Neural progenitor cell (in vitro differentiated cells): ENCODE measurements at regions not wholly inside any gene's neighbourhood (a gene's known extent, or its start where the extent isn't known, plus 50 kb on each side); places are given as distances from the start of the nearest gene placed in this dataset.

Experiments
- EZH2 ChIP-seq: fragments of 200-600 bp; sonication (generic); IDR thresholded peaks from 2 replicates; pipeline ENCODE4 v1.6.1; 2017; ENCODE audit warnings: antibody characterized with exemption, mild to moderate bottlenecking, moderate library complexity
- EZH2phosphoT487 ChIP-seq: fragments of 200-600 bp; sonication (generic); IDR thresholded peaks from 2 replicates; pipeline ENCODE4 v1.6.1; 2017; ENCODE audit warnings: antibody characterized with exemption
- TF ChIP-seq, protein P1 (sequence below): fragments of 200-600 bp; sonication (generic); IDR thresholded peaks from 2 replicates; pipeline ENCODE4 v1.5.1; 2017; ENCODE audit warnings: antibody characterized with exemption, mild to moderate bottlenecking

DNA sequence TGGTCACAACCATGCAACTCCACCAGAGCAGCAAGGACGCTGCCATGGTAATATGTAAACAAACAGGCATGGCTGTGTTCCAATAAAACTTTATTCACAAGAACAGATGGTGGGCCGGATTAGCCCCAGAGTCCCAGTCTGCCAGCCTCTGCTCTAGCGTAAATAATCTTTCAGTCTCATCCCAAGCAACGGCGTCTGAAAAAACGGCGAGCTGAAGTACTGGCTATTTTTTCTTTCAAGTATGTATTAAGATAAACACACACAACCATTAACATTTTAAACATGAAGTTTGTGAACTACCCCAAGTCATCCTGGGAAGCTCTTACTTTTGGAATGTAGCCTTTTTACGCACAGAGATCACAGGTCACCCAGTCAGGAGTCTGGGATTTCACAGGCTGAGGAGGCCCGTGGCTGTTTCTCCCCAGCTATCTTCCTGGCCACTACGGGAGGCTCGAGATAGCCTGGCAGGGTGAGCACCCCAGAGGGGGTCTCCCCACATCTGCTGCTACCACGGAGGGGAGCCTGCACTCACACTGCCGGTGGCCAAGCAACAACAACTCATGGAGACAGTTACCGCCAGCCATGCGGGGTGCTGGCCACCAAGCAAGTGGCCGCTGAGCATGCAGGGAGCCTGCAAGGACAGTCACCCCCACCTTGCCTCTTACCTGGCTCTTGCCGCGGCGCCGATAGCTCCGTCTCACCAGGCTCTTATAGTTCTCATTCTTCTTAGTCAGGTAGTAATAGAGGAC, 124.6 kb downstream of the RFLNA start:
- TF ChIP-seq, protein P1, sequence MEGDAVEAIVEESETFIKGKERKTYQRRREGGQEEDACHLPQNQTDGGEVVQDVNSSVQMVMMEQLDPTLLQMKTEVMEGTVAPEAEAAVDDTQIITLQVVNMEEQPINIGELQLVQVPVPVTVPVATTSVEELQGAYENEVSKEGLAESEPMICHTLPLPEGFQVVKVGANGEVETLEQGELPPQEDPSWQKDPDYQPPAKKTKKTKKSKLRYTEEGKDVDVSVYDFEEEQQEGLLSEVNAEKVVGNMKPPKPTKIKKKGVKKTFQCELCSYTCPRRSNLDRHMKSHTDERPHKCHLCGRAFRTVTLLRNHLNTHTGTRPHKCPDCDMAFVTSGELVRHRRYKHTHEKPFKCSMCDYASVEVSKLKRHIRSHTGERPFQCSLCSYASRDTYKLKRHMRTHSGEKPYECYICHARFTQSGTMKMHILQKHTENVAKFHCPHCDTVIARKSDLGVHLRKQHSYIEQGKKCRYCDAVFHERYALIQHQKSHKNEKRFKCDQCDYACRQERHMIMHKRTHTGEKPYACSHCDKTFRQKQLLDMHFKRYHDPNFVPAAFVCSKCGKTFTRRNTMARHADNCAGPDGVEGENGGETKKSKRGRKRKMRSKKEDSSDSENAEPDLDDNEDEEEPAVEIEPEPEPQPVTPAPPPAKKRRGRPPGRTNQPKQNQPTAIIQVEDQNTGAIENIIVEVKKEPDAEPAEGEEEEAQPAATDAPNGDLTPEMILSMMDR: no peak
- TF ChIP-seq EZH2 (no peak), EZH2phosphoT487 (no peak)
